ENCODE measurements at regions not wholly inside any gene's neighbourhood (a gene's known extent, or its start where the extent isn't known, plus 50 kb on each side); places are given as distances from the start of the nearest gene placed in this dataset.

DNA sequence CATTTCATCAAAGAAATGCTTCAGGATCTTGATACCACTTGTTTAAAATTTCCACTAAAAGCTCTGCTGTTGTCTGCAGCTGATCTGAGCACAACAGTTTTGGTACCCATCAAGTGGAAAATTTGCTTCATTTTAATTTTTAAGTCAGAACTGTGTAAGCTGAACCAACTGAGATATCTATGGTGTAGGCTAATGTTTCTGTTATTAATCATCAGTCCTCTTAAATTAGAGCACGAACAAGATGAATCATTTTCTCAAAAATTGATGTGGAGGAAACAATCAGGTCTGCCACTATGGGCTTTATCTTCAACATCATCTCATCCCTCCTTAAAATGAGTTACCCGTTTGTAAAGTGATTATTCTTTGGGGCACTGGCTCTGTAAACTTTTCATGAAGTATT lies 221.5 kb upstream of the NBEA start:
- TF ChIP-seq, protein P1, sequence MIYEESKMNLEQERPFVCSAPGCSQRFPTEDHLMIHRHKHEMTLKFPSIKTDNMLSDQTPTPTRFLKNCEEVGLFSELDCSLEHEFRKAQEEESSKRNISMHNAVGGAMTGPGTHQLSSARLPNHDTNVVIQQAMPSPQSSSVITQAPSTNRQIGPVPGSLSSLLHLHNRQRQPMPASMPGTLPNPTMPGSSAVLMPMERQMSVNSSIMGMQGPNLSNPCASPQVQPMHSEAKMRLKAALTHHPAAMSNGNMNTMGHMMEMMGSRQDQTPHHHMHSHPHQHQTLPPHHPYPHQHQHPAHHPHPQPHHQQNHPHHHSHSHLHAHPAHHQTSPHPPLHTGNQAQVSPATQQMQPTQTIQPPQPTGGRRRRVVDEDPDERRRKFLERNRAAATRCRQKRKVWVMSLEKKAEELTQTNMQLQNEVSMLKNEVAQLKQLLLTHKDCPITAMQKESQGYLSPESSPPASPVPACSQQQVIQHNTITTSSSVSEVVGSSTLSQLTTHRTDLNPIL (CRISPR knock-in tag; IDR thresholded peaks at IDR 0.05; ENCODE audit: low read depth) = no peak
- TF ChIP-seq ZC3H10 (CRISPR knock-in tag; IDR thresholded peaks at IDR 0.05) (no peak), GLIS3 (CRISPR knock-in tag; IDR thresholded peaks at IDR 0.05) (no peak), BACH2 (CRISPR knock-in tag; IDR thresholded peaks at IDR 0.05; ENCODE audit: borderline replicate concordance) (no peak), ZNF565 (CRISPR knock-in tag; conservative IDR thresholded peaks at IDR 0.05; ENCODE audit: low read depth) (no peak), ZFP30 (CRISPR knock-in tag; IDR thresholded peaks at IDR 0.05) (no peak), PPARA (CRISPR knock-in tag; IDR thresholded peaks at IDR 0.05; ENCODE audit: borderline replicate concordance) (no peak), RARB (CRISPR knock-in tag; IDR thresholded peaks at IDR 0.05) (no peak), TOX (CRISPR knock-in tag; IDR thresholded peaks at IDR 0.05; ENCODE audit: borderline replicate concordance) (no peak), ESRRG (CRISPR knock-in tag; IDR thresholded peaks at IDR 0.05) (no peak), ISL1 (CRISPR knock-in tag; IDR thresholded peaks at IDR 0.05) (no peak), CSDC2 (CRISPR knock-in tag; IDR thresholded peaks at IDR 0.05) (no peak), TCF4 (CRISPR knock-in tag; IDR thresholded peaks at IDR 0.05; ENCODE audit: borderline replicate concordance) (no peak), ARNTL (CRISPR knock-in tag; IDR thresholded peaks at IDR 0.05; ENCODE audit: borderline replicate concordance, low read depth) (no peak), SNAI2 (CRISPR knock-in tag; IDR thresholded peaks at IDR 0.05) (no peak), ZNF70 (CRISPR knock-in tag; IDR thresholded peaks at IDR 0.05) (no peak)
- TF ChIP-seq, protein P2, sequence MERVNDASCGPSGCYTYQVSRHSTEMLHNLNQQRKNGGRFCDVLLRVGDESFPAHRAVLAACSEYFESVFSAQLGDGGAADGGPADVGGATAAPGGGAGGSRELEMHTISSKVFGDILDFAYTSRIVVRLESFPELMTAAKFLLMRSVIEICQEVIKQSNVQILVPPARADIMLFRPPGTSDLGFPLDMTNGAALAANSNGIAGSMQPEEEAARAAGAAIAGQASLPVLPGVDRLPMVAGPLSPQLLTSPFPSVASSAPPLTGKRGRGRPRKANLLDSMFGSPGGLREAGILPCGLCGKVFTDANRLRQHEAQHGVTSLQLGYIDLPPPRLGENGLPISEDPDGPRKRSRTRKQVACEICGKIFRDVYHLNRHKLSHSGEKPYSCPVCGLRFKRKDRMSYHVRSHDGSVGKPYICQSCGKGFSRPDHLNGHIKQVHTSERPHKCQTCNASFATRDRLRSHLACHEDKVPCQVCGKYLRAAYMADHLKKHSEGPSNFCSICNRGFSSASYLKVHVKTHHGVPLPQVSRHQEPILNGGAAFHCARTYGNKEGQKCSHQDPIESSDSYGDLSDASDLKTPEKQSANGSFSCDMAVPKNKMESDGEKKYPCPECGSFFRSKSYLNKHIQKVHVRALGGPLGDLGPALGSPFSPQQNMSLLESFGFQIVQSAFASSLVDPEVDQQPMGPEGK (CRISPR knock-in tag; IDR thresholded peaks at IDR 0.05; ENCODE audit: borderline replicate concordance) = no peak
- TF ChIP-seq, protein P3, sequence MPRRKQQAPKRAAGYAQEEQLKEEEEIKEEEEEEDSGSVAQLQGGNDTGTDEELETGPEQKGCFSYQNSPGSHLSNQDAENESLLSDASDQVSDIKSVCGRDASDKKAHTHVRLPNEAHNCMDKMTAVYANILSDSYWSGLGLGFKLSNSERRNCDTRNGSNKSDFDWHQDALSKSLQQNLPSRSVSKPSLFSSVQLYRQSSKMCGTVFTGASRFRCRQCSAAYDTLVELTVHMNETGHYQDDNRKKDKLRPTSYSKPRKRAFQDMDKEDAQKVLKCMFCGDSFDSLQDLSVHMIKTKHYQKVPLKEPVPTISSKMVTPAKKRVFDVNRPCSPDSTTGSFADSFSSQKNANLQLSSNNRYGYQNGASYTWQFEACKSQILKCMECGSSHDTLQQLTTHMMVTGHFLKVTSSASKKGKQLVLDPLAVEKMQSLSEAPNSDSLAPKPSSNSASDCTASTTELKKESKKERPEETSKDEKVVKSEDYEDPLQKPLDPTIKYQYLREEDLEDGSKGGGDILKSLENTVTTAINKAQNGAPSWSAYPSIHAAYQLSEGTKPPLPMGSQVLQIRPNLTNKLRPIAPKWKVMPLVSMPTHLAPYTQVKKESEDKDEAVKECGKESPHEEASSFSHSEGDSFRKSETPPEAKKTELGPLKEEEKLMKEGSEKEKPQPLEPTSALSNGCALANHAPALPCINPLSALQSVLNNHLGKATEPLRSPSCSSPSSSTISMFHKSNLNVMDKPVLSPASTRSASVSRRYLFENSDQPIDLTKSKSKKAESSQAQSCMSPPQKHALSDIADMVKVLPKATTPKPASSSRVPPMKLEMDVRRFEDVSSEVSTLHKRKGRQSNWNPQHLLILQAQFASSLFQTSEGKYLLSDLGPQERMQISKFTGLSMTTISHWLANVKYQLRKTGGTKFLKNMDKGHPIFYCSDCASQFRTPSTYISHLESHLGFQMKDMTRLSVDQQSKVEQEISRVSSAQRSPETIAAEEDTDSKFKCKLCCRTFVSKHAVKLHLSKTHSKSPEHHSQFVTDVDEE (CRISPR knock-in tag; IDR thresholded peaks at IDR 0.05) = no peak
- TF ChIP-seq, protein P4, sequence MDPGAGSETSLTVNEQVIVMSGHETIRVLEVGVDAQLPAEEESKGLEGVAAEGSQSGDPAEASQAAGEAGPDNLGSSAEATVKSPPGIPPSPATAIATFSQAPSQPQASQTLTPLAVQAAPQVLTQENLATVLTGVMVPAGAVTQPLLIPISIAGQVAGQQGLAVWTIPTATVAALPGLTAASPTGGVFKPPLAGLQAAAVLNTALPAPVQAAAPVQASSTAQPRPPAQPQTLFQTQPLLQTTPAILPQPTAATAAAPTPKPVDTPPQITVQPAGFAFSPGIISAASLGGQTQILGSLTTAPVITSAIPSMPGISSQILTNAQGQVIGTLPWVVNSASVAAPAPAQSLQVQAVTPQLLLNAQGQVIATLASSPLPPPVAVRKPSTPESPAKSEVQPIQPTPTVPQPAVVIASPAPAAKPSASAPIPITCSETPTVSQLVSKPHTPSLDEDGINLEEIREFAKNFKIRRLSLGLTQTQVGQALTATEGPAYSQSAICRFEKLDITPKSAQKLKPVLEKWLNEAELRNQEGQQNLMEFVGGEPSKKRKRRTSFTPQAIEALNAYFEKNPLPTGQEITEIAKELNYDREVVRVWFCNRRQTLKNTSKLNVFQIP (CRISPR knock-in tag; IDR thresholded peaks at IDR 0.05; ENCODE audit: borderline replicate concordance, low read depth) = no peak
- ATAC-seq = no peak

DNA sequence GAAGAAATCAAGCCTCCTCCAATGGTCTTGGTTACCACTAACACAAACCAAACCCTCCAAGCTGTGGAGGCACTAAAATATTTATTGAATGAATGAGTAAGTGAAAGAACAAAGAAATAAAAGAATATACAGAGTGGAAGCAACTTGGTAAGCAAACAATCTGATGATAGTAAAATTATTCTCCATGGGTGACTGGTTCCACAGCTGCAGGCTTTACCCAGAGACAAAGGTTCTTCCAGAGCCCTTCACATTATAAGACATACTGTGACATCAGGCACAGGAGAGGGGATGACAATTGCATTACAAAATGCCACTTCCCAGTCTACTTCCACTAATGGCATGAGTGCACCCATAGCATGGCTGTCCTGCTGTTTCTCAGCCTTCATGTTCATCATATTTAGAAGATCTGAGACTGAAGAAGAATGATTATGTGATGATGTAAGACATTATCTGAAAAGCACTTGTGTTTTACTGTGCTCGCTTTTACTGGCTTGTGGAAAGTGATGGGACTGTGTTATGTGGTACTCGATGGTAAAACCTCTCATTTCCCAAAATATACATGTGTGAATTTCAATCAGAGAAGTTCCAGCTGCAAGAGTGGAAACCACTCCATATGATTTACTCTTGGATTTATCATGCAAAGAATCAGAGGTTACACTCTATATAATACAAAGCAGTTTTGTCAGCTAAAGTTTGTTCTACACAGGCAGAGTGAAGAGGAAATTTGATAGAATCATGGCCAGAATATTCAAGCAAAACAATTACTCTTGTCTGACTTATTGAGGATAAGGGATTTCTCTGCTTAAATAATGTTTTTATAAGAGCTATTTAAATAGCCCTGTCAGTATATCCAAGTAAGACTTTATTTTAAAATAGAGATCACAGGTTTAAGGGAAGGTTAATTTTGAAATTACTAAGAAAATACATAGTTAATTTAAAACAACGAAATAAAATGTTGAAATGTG lies 220.2 kb upstream of the NBEA start:
- ATAC-seq = no peak
- TF ChIP-seq ZNF8 (CRISPR knock-in tag; IDR thresholded peaks at IDR 0.05) = no peak
- TF ChIP-seq SNAI2 (CRISPR knock-in tag; IDR thresholded peaks at IDR 0.05) = no peak
- TF ChIP-seq ZFP3 (CRISPR knock-in tag; IDR thresholded peaks at IDR 0.05) = no peak
- TF ChIP-seq RARB (CRISPR knock-in tag; IDR thresholded peaks at IDR 0.05) = no peak
- no peak for TF ChIP-seq TOX (CRISPR knock-in tag; IDR thresholded peaks at IDR 0.05; ENCODE audit: borderline replicate concordance)
- TF ChIP-seq ZC3H10 (CRISPR knock-in tag; IDR thresholded peaks at IDR 0.05) = no peak
- TF ChIP-seq ZNF70 (CRISPR knock-in tag; IDR thresholded peaks at IDR 0.05) = no peak
- TF ChIP-seq, protein P2 (CRISPR knock-in tag; IDR thresholded peaks at IDR 0.05; ENCODE audit: borderline replicate concordance) = no peak
- no peak for TF ChIP-seq CSDC2 (CRISPR knock-in tag; IDR thresholded peaks at IDR 0.05)
- TF ChIP-seq ZFP30 (CRISPR knock-in tag; IDR thresholded peaks at IDR 0.05) = no peak
- TF ChIP-seq GLIS3 (CRISPR knock-in tag; IDR thresholded peaks at IDR 0.05) = no peak
- no peak for TF ChIP-seq ARNTL (CRISPR knock-in tag; IDR thresholded peaks at IDR 0.05; ENCODE audit: borderline replicate concordance, low read depth)
- no peak for TF ChIP-seq ESRRG (CRISPR knock-in tag; IDR thresholded peaks at IDR 0.05)
- TF ChIP-seq, protein P5, sequence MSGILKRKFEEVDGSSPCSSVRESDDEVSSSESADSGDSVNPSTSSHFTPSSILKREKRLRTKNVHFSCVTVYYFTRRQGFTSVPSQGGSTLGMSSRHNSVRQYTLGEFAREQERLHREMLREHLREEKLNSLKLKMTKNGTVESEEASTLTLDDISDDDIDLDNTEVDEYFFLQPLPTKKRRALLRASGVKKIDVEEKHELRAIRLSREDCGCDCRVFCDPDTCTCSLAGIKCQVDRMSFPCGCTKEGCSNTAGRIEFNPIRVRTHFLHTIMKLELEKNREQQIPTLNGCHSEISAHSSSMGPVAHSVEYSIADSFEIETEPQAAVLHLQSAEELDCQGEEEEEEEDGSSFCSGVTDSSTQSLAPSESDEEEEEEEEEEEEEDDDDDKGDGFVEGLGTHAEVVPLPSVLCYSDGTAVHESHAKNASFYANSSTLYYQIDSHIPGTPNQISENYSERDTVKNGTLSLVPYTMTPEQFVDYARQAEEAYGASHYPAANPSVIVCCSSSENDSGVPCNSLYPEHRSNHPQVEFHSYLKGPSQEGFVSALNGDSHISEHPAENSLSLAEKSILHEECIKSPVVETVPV (CRISPR knock-in tag; IDR thresholded peaks at IDR 0.05) = no peak
- TF ChIP-seq, protein P1 (CRISPR knock-in tag; IDR thresholded peaks at IDR 0.05; ENCODE audit: low read depth) = no peak
- TF ChIP-seq, protein P4 (CRISPR knock-in tag; IDR thresholded peaks at IDR 0.05; ENCODE audit: borderline replicate concordance, low read depth) = no peak
- no peak for TF ChIP-seq BACH2 (CRISPR knock-in tag; IDR thresholded peaks at IDR 0.05; ENCODE audit: borderline replicate concordance)
- TF ChIP-seq ZNF565 (CRISPR knock-in tag; conservative IDR thresholded peaks at IDR 0.05; ENCODE audit: low read depth) = no peak
- no peak for TF ChIP-seq TCF4 (CRISPR knock-in tag; IDR thresholded peaks at IDR 0.05; ENCODE audit: borderline replicate concordance)

All from SK-N-SH treated with all-trans-retinoic acid at 6 μM for 48 hours (cell line).